GM18507 (cell line): ENCODE measurements at regions not wholly inside any gene's neighbourhood (a gene's known extent, or its start where the extent isn't known, plus 50 kb on each side); places are given as distances from the start of the nearest gene placed in this dataset.
A peak's percentile ranks its signal among the peaks of the same experiment; 100 is the strongest.
"Not testable (repeated sequence)": the region's sequence is repeated elsewhere in the genome, so short reads cannot be mapped to it uniquely, and the experiment has no call there.

Experiments
- DNase-seq: peaks from one replicate; pipeline ENCODE4 v3.0.0; 2011; ENCODE audit warnings: low read depth; ENCODE audit not compliant: insufficient read length; ENCODE audit errors: extremely low spot score
- FAIRE-seq: peaks from 2 replicates; lab custom pipeline; 2011; peaks lifted over from hg19 to GRCh38; lab: Jason Lieb, UNC

GRCh38 chr14:34086223-34086757, 135.4 kb upstream of the EGLN3 start:
- DNase-seq: no peak
- FAIRE-seq: no peak

- FAIRE-seq: no peak
- no peak for DNase-seq
Measured at GRCh38 chr14:34085695-34086094, 134.8 kb upstream of the EGLN3 start.

DNA sequence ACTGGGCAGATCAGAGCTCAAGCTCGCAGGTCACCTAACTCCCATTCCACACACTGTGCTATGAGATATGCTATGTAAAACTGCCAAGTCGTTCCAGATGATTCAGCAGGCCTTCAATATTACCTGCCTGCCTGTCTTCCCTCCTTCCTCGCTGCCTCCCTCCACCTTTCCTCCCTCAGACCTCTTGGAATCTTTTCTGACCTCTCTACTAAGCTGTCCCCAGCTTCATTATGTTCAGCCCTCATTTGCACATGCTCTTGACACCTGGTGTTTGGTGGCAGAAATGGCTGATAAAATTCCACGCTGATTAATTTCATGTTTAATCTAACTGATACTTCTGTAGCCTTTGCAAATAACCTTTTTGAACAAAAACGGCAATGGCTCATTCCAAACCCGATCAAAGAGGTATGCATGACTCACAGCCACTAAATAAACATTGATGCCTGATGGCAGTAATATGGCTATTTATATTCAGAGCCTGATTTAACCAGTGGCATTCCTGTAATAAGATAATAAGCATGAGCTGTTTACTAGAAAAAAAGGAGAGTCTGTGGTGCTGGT, 130.8 kb upstream of the EGLN3 start:
- FAIRE-seq (no peak), DNase-seq (no peak)

DNA sequence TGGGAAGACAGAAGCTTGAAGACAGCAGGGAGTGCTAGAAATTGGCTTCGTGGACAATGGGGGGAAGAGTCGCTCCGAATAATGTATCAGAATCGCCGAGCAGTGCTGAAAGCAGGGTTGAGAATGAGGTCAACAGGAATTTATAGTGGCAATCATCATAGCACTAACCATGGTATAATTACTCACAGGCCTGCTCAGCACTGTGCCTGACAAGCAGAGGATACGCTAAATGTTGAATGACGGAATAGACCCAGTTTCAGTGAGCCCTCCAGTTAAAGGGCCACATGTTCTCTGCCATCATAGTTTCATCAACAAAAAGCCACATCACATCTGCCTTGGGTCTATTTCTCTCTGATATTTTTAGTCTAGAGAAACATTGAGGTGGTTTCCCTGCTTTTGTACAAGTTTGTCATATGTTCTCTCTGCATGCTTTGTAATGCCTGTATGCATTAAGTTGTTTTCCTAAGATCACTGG, 130.3 kb upstream of the EGLN3 start:
- DNase-seq: no peak
- FAIRE-seq: no peak

DNA sequence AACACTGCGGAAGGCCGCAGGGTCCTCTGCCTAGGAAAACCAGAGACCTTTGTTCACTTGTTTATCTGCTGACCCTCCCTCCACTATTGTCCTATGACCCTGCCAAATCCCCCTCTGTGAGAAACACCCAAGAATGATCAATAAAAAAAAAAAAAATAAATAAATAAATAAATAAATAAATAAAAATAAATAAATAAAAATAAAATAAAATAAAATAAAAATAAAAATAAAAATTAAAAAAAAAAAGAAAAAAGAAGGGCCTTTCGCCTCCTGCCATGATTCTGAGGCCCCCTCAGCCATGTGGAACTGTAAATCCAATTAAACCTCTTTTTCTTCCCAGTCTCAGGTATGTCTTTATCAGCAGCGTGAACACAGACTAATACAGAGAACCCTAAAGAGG, 128.8 kb upstream of the EGLN3 start:
- not testable (repeated sequence) for FAIRE-seq, DNase-seq

- DNase-seq (no peak), FAIRE-seq (no peak)
Measured at GRCh38 chr14:34078117-34078743, 127.4 kb upstream of the EGLN3 start.

DNA sequence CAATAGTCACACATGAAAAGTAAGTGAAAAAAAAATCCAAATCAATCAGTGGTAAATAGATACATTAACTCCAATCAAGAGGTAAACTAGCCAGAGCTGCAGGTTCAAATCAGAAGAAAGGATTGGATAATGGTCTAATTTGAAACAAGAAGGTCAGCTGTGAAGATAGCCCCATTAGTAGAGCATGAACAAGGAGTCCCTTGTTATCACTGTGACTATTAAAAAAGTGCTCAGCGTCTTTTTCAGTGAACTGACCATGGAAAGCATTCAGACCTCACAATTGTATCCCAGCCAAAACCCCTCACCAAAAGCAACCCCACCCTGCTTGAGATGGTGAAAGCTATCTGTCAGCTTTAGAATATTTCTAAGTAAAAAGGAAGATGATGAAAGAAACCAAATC, 125.0 kb upstream of the EGLN3 start:
- no peak for DNase-seq
- FAIRE-seq: no peak

GRCh38 chr14:34075042-34075744, 124.3 kb upstream of the EGLN3 start:
- DNase-seq (no peak), FAIRE-seq (peak; percentile 47)

- FAIRE-seq: peak; percentile 63
- DNase-seq: no peak
Measured at GRCh38 chr14:34072921-34073320, 122.0 kb upstream of the EGLN3 start.

DNA sequence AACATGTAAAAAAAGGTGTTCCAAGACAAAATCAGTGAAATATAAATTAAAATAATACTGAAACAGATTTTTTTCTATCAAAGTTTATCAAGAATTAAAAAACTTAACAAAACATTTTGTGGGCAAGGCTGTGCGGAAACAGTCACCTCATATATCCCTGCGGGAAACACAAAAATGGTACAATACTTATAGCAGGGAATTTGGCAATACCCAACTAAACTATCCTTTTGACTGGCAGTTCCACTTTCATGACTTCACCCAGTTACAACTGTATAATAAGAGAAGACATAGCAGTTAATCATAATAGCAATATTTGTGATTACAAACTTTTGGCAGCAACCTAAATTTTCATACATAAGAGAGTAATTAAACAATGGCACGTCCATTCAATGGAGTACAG, 121.5 kb upstream of the EGLN3 start:
- no peak for FAIRE-seq
- no peak for DNase-seq

- DNase-seq: no peak
Measured at GRCh38 chr14:34070917-34071407, 120.1 kb upstream of the EGLN3 start.

DNA sequence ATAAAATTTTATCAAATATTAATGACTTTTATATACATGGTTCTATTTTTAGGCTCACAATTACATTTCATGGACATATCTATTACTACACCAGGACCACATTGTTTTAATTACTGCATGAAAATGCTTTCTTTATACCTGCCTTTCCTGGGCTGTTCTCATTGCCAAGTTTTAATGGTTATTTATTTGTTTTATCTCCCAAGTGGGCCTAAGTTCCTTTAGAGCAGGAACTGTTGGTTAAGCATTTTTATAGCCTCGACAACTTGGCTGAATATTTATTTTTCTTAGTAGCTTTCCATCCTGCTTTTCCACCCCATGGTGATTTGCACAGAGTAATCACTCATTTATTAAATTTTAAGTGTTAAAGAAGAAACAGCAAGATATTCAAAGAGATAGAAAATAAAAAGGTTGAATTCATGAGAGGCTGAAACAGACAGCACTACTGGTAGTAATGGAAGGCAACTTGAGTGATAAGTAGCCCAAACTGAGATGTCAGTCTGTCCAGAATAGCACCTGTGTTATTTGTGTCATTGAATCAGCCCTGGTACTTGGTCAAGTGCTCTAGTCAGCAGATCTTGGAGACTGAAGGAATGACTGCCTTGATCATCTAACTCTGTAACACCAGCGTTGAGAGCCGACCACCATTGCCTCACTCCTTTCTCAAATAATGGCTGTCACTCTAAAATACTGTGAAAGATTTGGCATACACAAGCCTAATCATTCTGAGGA, 119.1 kb upstream of the EGLN3 start:
- DNase-seq (no peak), FAIRE-seq (no peak)

More at GRCh38 chr14:34070917-34071407, 120.1 kb upstream of the EGLN3 start:
- no peak for FAIRE-seq

DNA sequence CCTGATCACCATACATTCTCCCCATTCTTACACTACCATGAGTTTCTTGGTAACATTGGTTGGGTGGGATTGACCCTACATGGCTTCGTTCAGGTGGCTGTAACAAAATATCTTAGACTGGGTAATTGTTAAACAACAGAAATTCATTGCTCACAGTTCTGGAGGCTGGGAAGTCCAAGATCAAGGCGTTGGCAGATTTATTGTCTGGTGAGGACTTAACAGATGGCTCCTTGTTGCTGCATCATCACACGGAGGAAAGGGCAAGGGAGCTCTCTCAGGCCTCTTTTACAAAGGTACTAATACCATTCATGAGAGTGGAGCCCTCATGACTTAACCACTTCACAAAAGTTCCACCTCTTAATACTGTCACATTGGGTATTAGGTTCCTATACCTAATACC, 116.7 kb upstream of the EGLN3 start:
- no peak for FAIRE-seq
- DNase-seq: no peak

- DNase-seq (no peak), FAIRE-seq (no peak)
Measured at GRCh38 chr14:34065690-34066391, 115.0 kb upstream of the EGLN3 start.

DNA sequence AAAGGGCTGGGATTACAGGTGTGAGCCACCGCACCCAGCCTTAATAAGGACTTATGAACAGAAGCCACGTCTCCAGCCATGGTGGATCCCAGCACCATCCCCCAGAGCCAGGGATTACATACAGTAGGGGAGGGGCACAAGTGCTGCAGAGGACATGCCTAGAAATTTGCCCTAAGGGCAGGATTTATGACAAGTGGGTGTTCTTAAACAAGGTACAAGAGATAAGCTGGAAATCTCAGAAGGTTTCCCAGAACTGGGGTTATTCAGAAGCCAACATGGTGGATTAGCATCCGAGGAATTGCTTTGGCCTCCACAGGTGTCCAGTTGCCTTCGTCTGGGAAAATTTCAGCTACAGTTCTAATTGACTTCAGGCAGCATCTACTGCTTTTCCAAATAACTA, 114.4 kb upstream of the EGLN3 start:
- FAIRE-seq (no peak), DNase-seq (no peak)

- FAIRE-seq (no peak), DNase-seq (no peak)
Measured at GRCh38 chr14:34064349-34064748, 113.5 kb upstream of the EGLN3 start.

DNA sequence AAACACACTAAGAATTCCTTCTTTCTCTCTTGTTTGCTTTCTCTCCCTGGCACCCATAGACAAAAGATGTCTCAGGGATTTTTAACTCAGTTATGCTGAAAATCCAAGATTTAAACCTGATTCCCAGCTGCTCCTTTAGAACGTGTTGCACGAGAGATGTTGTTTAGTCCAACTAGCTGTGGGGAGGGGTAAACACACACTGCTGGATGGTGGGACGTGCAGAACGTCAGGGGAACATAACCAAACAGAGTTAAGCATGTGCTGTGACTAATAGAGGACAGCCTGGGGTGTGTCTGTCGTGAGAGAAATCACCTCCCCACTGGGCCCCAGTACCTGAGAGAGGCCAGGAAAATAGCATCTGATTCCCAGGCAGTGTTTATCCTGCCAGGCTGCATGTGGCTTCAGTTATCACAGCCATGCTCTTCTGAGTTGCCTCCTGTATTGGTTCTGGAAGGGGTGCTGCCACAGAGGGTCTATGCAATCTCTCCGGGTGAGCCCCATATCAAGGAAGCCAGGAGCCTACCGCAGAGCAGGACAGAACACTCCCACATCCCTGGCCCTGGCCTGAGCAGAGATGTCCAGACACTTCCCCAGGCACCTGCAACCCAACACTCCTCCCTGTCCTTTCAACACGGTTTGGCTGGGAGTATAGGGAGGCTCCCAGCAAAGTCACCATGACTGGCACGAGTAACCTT, 112.7 kb upstream of the EGLN3 start:
- DNase-seq (no peak), FAIRE-seq (no peak)

DNA sequence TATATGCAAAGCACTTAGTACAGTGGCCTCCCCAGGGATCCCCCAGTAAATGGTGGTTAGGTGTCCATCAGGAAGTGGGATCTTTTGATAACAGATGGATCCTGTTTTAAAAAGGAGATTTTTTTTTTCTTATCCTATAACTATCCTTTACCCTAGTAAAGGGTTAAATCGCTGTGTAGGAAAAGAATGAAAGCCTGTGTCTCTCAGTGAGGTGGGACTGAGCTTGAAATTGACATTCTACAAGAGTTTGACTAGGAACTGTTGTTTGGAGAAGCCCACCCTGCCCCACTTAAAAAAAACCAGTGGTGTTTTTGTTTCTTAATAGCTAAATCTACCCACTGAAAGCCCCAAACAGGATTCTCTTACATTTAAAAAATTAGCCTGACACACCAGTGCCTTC, 112.2 kb upstream of the EGLN3 start:
- FAIRE-seq (no peak), DNase-seq (no peak)
